ENCODE measurements at regions not wholly inside any gene's neighbourhood (a gene's known extent, or its start where the extent isn't known, plus 50 kb on each side); places are given as distances from the start of the nearest gene placed in this dataset.
"Not testable (repeated sequence)": the region's sequence is repeated elsewhere in the genome, so short reads cannot be mapped to it uniquely, and the experiment has no call there.

DNA sequence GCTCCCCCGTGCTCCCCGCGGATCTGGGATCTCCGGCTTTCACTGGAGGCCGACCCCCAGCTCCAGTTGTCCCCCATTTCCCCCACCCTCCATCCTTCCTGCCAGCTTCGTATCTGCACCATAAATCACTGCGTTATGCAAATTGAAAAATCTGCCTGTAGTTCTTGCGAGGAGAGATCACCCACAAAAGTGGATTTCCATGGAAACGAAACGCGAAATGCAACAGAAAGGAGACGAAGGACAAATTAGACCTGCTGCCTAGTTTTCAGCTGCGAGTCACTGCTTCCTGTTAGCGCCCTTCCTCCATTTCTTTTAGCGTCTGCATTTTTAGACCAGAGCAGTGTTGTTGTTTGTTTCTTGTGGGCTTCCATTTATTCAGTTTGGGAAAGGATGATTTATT is 127.1 kb upstream of the ATP10A start:
- no peak overlapping the region for H3K27ac ChIP-seq (replicated peaks)
- TF ChIP-seq, protein P1, sequence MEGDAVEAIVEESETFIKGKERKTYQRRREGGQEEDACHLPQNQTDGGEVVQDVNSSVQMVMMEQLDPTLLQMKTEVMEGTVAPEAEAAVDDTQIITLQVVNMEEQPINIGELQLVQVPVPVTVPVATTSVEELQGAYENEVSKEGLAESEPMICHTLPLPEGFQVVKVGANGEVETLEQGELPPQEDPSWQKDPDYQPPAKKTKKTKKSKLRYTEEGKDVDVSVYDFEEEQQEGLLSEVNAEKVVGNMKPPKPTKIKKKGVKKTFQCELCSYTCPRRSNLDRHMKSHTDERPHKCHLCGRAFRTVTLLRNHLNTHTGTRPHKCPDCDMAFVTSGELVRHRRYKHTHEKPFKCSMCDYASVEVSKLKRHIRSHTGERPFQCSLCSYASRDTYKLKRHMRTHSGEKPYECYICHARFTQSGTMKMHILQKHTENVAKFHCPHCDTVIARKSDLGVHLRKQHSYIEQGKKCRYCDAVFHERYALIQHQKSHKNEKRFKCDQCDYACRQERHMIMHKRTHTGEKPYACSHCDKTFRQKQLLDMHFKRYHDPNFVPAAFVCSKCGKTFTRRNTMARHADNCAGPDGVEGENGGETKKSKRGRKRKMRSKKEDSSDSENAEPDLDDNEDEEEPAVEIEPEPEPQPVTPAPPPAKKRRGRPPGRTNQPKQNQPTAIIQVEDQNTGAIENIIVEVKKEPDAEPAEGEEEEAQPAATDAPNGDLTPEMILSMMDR (IDR thresholded peaks at IDR 0.05; ENCODE audit: insufficient read depth, low read length), result no peak
- TF ChIP-seq GABPA (IDR thresholded peaks at IDR 0.05; ENCODE audit: low read depth), result no peak
- no peak for TF ChIP-seq SPI1 (IDR thresholded peaks at IDR 0.05; ENCODE audit: borderline replicate concordance, low read depth)
- TF ChIP-seq POLR2AphosphoS5 (IDR thresholded peaks at IDR 0.05; ENCODE audit: low read depth), result no peak
- TF ChIP-seq, protein P2, sequence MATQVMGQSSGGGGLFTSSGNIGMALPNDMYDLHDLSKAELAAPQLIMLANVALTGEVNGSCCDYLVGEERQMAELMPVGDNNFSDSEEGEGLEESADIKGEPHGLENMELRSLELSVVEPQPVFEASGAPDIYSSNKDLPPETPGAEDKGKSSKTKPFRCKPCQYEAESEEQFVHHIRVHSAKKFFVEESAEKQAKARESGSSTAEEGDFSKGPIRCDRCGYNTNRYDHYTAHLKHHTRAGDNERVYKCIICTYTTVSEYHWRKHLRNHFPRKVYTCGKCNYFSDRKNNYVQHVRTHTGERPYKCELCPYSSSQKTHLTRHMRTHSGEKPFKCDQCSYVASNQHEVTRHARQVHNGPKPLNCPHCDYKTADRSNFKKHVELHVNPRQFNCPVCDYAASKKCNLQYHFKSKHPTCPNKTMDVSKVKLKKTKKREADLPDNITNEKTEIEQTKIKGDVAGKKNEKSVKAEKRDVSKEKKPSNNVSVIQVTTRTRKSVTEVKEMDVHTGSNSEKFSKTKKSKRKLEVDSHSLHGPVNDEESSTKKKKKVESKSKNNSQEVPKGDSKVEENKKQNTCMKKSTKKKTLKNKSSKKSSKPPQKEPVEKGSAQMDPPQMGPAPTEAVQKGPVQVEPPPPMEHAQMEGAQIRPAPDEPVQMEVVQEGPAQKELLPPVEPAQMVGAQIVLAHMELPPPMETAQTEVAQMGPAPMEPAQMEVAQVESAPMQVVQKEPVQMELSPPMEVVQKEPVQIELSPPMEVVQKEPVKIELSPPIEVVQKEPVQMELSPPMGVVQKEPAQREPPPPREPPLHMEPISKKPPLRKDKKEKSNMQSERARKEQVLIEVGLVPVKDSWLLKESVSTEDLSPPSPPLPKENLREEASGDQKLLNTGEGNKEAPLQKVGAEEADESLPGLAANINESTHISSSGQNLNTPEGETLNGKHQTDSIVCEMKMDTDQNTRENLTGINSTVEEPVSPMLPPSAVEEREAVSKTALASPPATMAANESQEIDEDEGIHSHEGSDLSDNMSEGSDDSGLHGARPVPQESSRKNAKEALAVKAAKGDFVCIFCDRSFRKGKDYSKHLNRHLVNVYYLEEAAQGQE (IDR thresholded peaks at IDR 0.05; ENCODE audit: insufficient replicate concordance, low read depth), result no peak
- no peak overlapping the region for H3K4me3 ChIP-seq (replicated peaks; ENCODE audit: insufficient read depth, low read length)
- no peak for DNase-seq (ENCODE audit: low read depth in 1 of 2, low spot score in 1 of 2)
- H3K27me3 ChIP-seq (ENCODE audit: insufficient read depth, poor library complexity, severe bottlenecking), result no peaks in the 10 kb centered on the region

- no peak overlapping the region for H3K27ac ChIP-seq (replicated peaks)
- H3K4me3 ChIP-seq (replicated peaks; ENCODE audit: insufficient read depth, low read length), result no peak overlapping the region
- TF ChIP-seq POLR2AphosphoS5 (IDR thresholded peaks at IDR 0.05; ENCODE audit: low read depth) (no peak), GABPA (IDR thresholded peaks at IDR 0.05; ENCODE audit: low read depth) (no peak)
- TF ChIP-seq, protein P1 (IDR thresholded peaks at IDR 0.05; ENCODE audit: insufficient read depth, low read length), result no peak
- no peak for DNase-seq (ENCODE audit: low read depth in 1 of 2, low spot score in 1 of 2)
- no peaks in the 10 kb centered on the region for H3K27me3 ChIP-seq (ENCODE audit: insufficient read depth, poor library complexity, severe bottlenecking)
Observed at GRCh38 chr15:25989327-25989726, 126.2 kb upstream of the ATP10A start.

GRCh38 chr15:25988716-25989115 is 125.6 kb upstream of the ATP10A start:
- not testable (repeated sequence) for H3K27me3 ChIP-seq (ENCODE audit: insufficient read depth, poor library complexity, severe bottlenecking); H3K4me3 ChIP-seq (replicated peaks; ENCODE audit: insufficient read depth, low read length); DNase-seq (ENCODE audit: low read depth in 1 of 2, low spot score in 1 of 2); H3K27ac ChIP-seq (replicated peaks)

GRCh38 chr15:25987638-25988037 is 124.5 kb upstream of the ATP10A start:
- Histone ChIP-seq H3K27me3 (ENCODE audit: insufficient read depth, poor library complexity, severe bottlenecking) (no peaks in the 10 kb centered on the region), H3K4me3 (replicated peaks; ENCODE audit: insufficient read depth, low read length) (no peak overlapping the region), H3K27ac (replicated peaks) (no peak overlapping the region)
- no peak for DNase-seq (ENCODE audit: low read depth in 1 of 2, low spot score in 1 of 2)
- TF ChIP-seq, protein P2 (IDR thresholded peaks at IDR 0.05; ENCODE audit: insufficient replicate concordance, low read depth), result no peak
- TF ChIP-seq GABPA (IDR thresholded peaks at IDR 0.05; ENCODE audit: low read depth) (no peak), POLR2AphosphoS5 (IDR thresholded peaks at IDR 0.05; ENCODE audit: low read depth) (no peak), SPI1 (IDR thresholded peaks at IDR 0.05; ENCODE audit: borderline replicate concordance, low read depth) (no peak)
- TF ChIP-seq, protein P1 (IDR thresholded peaks at IDR 0.05; ENCODE audit: insufficient read depth, low read length), result no peak

All from HL-60 (cell line).